HFF-Myc (cell line): ENCODE measurements at regions not wholly inside any gene's neighbourhood (a gene's known extent, or its start where the extent isn't known, plus 50 kb on each side); places are given as distances from the start of the nearest gene placed in this dataset.

Experiments used
- DNase-seq: peaks from one replicate; pipeline ENCODE4 v3.0.0-alpha.2; 2011; ENCODE audit warnings: low read depth; ENCODE audit errors: extremely low read depth
- H3K4me3 ChIP-seq: replicated peaks from 2 replicates; pipeline ENCODE4 v1.5.1; 2011; ENCODE audit warnings: low read depth, mild to moderate bottlenecking, control low read depth, low read length
- CTCF ChIP-seq: IDR thresholded peaks from 2 replicates; pipeline ENCODE4 v1.5.1; 2012; ENCODE audit warnings: mild to moderate bottlenecking, low read depth, low read length, control low read depth; ENCODE audit errors: missing control alignments

DNA sequence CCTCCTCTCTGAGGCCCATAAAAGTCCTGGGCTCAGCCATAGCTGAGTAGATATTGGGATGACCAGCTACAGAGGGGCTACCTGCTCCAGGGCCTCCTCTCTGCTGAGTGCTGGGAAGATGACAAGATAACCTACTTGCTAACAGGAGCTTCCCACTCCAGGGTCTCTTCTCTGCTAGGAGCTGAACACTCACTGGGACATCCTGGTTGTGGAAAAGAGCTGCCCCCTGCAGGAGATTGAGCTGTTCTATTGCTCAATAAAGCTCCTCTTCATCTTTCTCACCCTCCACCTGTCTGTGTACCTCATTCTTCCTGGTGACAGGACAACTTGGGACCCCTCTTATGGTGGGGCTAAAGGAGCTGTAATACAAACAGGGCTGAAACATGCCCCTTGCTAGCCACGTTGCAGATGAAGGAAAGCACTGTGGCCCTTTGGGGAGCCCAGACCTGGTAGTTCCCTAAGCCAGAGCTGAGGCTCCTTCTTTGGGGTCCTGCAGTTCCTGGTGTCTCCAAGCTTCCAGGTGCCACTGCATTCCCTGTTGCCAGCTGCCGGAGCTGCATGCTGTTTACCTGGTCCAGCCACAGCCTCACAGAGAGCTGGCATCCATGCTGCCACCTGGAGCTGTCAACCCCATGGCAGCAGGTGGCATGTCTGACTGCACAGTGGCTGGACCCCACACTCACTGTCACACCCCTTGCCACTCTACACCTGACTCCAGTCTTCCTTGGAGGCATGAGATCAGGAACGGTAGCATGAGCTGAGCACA, 598.5 kb upstream of the LMO3 start:
- DNase-seq: no peak
- no peak overlapping the region for H3K4me3 ChIP-seq
- TF ChIP-seq CTCF: no peak

DNA sequence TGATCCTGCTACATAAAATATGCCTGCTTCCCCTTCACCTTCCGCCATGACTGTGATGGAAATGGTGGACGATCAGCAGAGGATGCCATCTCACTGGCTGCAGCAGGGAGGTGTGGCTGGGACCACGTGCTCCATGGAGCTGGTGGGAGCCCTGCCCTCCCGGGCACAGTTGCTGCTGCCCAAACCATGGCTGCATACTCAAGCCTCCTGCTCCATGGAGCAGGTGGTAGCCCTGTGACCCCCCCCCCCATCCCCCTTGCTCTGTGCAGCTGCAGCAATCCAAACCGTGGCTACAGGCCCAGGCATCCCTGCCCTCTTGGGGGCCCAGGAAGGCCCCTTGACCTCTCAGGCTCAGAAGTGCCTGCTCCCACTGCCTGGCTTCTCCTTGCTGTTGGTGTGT, 597.5 kb upstream of the LMO3 start:
- TF ChIP-seq CTCF: no peak
- no peak overlapping the region for H3K4me3 ChIP-seq
- no peak for DNase-seq

DNA sequence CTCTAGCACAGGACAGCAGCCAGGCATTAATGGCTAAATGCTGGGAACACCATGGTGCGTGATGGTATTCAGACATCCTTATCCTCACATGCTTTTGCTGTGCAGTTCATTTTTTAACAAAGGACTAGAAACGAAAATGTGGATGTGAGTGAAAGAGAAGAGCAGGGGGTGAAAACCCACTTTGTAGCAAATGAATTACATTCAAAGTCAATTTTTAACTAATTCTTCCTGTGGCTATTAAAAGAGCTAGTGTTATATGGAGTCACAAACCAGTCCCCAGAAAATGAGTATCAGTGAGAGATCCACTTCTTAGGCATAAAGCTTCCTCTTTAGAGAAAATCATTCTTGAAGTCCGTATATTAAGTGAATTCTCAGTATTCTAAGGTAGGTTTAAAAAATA, 592.0 kb upstream of the LMO3 start:
- TF ChIP-seq CTCF: no peak
- no peak overlapping the region for H3K4me3 ChIP-seq
- no peak for DNase-seq

GRCh38 chr12:17192721-17193120, 586.8 kb upstream of the LMO3 start:
- TF ChIP-seq CTCF: no peak
- DNase-seq: no peak
- no peak overlapping the region for H3K4me3 ChIP-seq

GRCh38 chr12:17169726-17170471, 563.9 kb upstream of the LMO3 start:
- no peak overlapping the region for H3K4me3 ChIP-seq
- no peak for DNase-seq
- no peak for TF ChIP-seq CTCF

DNA sequence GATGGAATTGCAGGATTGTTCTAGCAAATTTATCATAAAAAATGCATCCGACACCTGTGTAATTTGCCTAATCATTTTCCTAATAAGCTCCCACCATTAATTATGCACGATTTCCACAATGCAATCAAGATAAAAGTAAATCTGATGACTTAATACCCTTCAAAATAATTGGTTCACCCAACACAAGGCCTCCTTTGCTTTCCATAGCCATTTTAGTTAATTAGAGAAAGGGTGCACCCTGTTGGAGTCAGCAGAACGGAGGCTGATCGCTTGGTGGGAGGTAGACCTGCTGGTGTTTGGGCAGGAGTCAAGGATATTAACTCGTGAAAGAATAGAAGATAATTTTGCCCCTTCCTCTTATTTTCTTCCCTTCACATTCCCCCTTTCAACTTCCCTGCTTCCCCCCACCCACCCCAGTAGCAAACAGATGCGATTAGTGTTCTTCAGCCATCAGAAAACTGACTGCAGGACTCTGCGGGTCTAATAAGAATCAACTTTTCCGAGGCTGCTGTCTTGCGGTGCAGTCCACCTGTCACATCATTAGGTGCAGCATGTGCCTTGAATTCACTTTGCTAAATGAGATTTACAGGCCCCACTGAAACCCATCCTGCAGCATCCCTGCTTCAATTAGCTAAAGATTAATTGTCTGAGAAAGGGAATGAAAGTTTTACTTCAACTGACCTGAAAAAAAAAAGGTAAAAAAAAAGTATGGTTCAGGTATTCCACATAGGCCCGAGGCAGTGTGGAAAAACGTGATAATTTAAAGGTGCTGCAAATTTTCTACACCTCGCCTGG, 553.7 kb upstream of the LMO3 start:
- no peak overlapping the region for H3K4me3 ChIP-seq
- DNase-seq: no peak
- TF ChIP-seq CTCF: no peak
